NCI-H1048 (cell line): ENCODE measurements at regions not wholly inside any gene's neighbourhood (a gene's known extent, or its start where the extent isn't known, plus 50 kb on each side); places are given as distances from the start of the nearest gene placed in this dataset.

Experiments
- DNase-seq: peaks from one replicate; lab custom pipeline; 2025; lab: John Stamatoyannopoulos, UW

- no peak for DNase-seq
These were observed 175.4 kb downstream of the IBTK start for GRCh38 chr6:82072121-82072521.

- DNase-seq, result no peak
These were observed 178.8 kb downstream of the IBTK start for GRCh38 chr6:82068721-82069120.

GRCh38 chr6:82066991-82067411 is 180.5 kb downstream of the IBTK start:
- no peak for DNase-seq

GRCh38 chr6:82066196-82066595 is 181.3 kb downstream of the IBTK start:
- DNase-seq, result no peak

- DNase-seq, result no peak
These were observed 184.0 kb downstream of the IBTK start for GRCh38 chr6:82063574-82063973.

- no peak for DNase-seq
These were observed 185.3 kb downstream of the IBTK start for GRCh38 chr6:82062219-82062618.

GRCh38 chr6:82057846-82058554 is 189.5 kb downstream of the IBTK start:
- peak; percentile 34 for DNase-seq

GRCh38 chr6:82056567-82056966 is 191.0 kb downstream of the IBTK start:
- DNase-seq, result no peak

GRCh38 chr6:82045965-82046756 is 201.4 kb downstream of the IBTK start:
- DNase-seq, result no peak

GRCh38 chr6:82040405-82041221 is 206.9 kb downstream of the IBTK start:
- no peak for DNase-seq

GRCh38 chr6:82038631-82039030 is 208.9 kb downstream of the IBTK start:
- DNase-seq, result no peak

- no peak for DNase-seq
These were observed 212.0 kb downstream of the IBTK start for GRCh38 chr6:82035526-82035925.

- no peak for DNase-seq
These were observed 213.8 kb downstream of the IBTK start for GRCh38 chr6:82033631-82034211.

- no peak for DNase-seq
These were observed 215.1 kb downstream of the IBTK start for GRCh38 chr6:82032444-82032843.

GRCh38 chr6:82030761-82031503 is 216.6 kb downstream of the IBTK start:
- DNase-seq, result no peak

GRCh38 chr6:82030301-82030700 is 217.2 kb downstream of the IBTK start:
- no peak for DNase-seq

GRCh38 chr6:82025271-82025670 is 222.3 kb downstream of the IBTK start:
- DNase-seq, result no peak

GRCh38 chr6:82022614-82023129 is 224.9 kb downstream of the IBTK start:
- DNase-seq, result no peak

GRCh38 chr6:82017773-82018172 is 229.8 kb downstream of the IBTK start:
- DNase-seq, result no peak

GRCh38 chr6:82017288-82017687 is 230.3 kb downstream of the IBTK start:
- no peak for DNase-seq

GRCh38 chr6:82015526-82015925 is 232.0 kb downstream of the IBTK start:
- DNase-seq, result no peak
